Left lung (tissue), 4 donors: ENCODE measurements at regions not wholly inside any gene's neighbourhood (a gene's known extent, or its start where the extent isn't known, plus 50 kb on each side); places are given as distances from the start of the nearest gene placed in this dataset.

Source experiments
- ATAC-seq: fragments of 200-7000 bp; cut with Tn5 transposase; one replicate; pipeline ENCODE4 v1.9.1; 2020; ENCODE audit warnings: moderate library complexity
- DNase-seq, 4 donors: peaks; one replicate each; pipeline ENCODE4 v3.0.0-alpha.2; 2013 to 2020
- H3K27ac ChIP-seq, 2 donors: fragments of 200-600 bp; sonication (generic) in 1 of 2; one replicate each; pipeline versions ENCODE4 v1.5.0 to v1.8.0; 2020 to 2021
- H3K27me3 ChIP-seq, 2 donors: fragments of 200-600 bp; sonication (generic) in 1 of 2; one replicate each; pipeline versions ENCODE4 v1.5.0 to v1.8.0; 2020 to 2021
- H3K36me3 ChIP-seq, 2 donors: fragments of 200-600 bp; sonication (generic) in 1 of 2; one replicate each; pipeline versions ENCODE4 v1.5.0 to v1.8.0; 2020 to 2021
- H3K4me1 ChIP-seq, 2 donors: fragments of 200-600 bp; one replicate each; pipeline ENCODE4 v1.8.0; 2021
- H3K4me3 ChIP-seq, 2 donors: fragments of 200-600 bp; sonication (generic) in 1 of 2; one replicate each; pipeline versions ENCODE4 v1.5.0 to v1.8.0; 2020 to 2021; ENCODE audit warnings: mild to moderate bottlenecking in 1 of 2
- H3K9me3 ChIP-seq, 2 donors: fragments of 200-600 bp; sonication (generic) in 1 of 2; one replicate each; pipeline versions ENCODE4 v1.5.0 to v1.8.0; 2020 to 2021
- CTCF ChIP-seq, 2 donors: fragments of 200-600 bp; sonication (generic) in 1 of 2; IDR thresholded peaks; one replicate each; pipeline versions ENCODE4 v1.5.0 to v1.8.0; 2021; ENCODE audit warnings: antibody characterized with exemption in 2 of 2
- intact Hi-C, 2 donors: fragments of 100-400 bp; cut with DNase I; formaldehyde crosslinking; loops; one replicate each; pipeline versions ENCODE4 v1.11.2 to v1.14.2; 2022
- donor health status: DM: no; HTN: yes; CAD: no.
- donor health status: DM: no; HTN: no; CAD: no.

- Histone ChIP-seq H3K36me3 (no peaks in the 10 kb centered on the region), H3K27me3 (no peaks in the 10 kb centered on the region), H3K9me3 (no peaks in the 10 kb centered on the region), H3K4me3 (no peak overlapping the region), H3K27ac (peak overlapping the region in 1 of 2 donors; percentile 10), H3K4me1 (no peaks in the 10 kb centered on the region)
- ATAC-seq (no peak), DNase-seq (no peak)
- TF ChIP-seq CTCF (IDR thresholded peaks at IDR 0.05), result no peak
- intact Hi-C loops, result no loop called here
These were observed 398.8 kb upstream of the RGS6 start for GRCh38 chr14:71533390-71533789.

GRCh38 chr14:71533800-71534199 lies 398.4 kb upstream of the RGS6 start:
- no peaks in the 10 kb centered on the region for H3K9me3 ChIP-seq
- H3K36me3 ChIP-seq, result no peaks in the 10 kb centered on the region
- intact Hi-C loops, result no loop called here
- no peak overlapping the region for H3K4me3 ChIP-seq
- no peak for ATAC-seq
- DNase-seq, result no peak
- H3K27me3 ChIP-seq, result no peaks in the 10 kb centered on the region
- TF ChIP-seq CTCF (IDR thresholded peaks at IDR 0.05), result no peak
- peak overlapping the region in 1 of 2 donors; percentile 10 for H3K27ac ChIP-seq
- H3K4me1 ChIP-seq, result peaks cover 0 to under 1% of the 10 kb centered on the region in 2 donors

GRCh38 chr14:71534506-71534905 lies 397.7 kb upstream of the RGS6 start:
- Histone ChIP-seq H3K27me3 (no peaks in the 10 kb centered on the region), H3K27ac (no peak overlapping the region), H3K4me3 (no peak overlapping the region), H3K4me1 (peaks cover 3 to 8% of the 10 kb centered on the region in 2 donors), H3K36me3 (no peaks in the 10 kb centered on the region), H3K9me3 (no peaks in the 10 kb centered on the region)
- intact Hi-C loops, result no loop called here
- DNase-seq (no peak), ATAC-seq (no peak)
- no peak for TF ChIP-seq CTCF (IDR thresholded peaks at IDR 0.05)

GRCh38 chr14:71536015-71536740 lies 396.1 kb upstream of the RGS6 start:
- Histone ChIP-seq H3K9me3 (no peaks in the 10 kb centered on the region), H3K27me3 (no peaks in the 10 kb centered on the region), H3K36me3 (no peaks in the 10 kb centered on the region), H3K4me3 (no peak overlapping the region), H3K27ac (no peak overlapping the region), H3K4me1 (peaks cover 12 to 16% of the 10 kb centered on the region in 2 donors)
- ATAC-seq (no peak), DNase-seq (no peak)
- TF ChIP-seq CTCF (IDR thresholded peaks at IDR 0.05), result no peak
- intact Hi-C loops, result no loop called here

- no peak for DNase-seq
- intact Hi-C loops, result no loop called here
- Histone ChIP-seq H3K4me3 (no peak overlapping the region), H3K4me1 (peaks cover 12 to 20% of the 10 kb centered on the region in 2 donors), H3K27me3 (no peaks in the 10 kb centered on the region), H3K9me3 (no peaks in the 10 kb centered on the region), H3K27ac (no peak overlapping the region), H3K36me3 (no peaks in the 10 kb centered on the region)
- TF ChIP-seq CTCF (IDR thresholded peaks at IDR 0.05), result no peak
- no peak for ATAC-seq
These were observed 395.1 kb upstream of the RGS6 start for GRCh38 chr14:71536927-71537772.
